LNCAP (cell line): ENCODE measurements at regions not wholly inside any gene's neighbourhood (a gene's known extent, or its start where the extent isn't known, plus 50 kb on each side); places are given as distances from the start of the nearest gene placed in this dataset.

Experiments
- CTCF ChIP-seq: fragments of 450-650 bp; IDR thresholded peaks from 2 replicates; pipeline ENCODE4 v1.5.1; 2017; ENCODE audit warnings: mild to moderate bottlenecking

DNA sequence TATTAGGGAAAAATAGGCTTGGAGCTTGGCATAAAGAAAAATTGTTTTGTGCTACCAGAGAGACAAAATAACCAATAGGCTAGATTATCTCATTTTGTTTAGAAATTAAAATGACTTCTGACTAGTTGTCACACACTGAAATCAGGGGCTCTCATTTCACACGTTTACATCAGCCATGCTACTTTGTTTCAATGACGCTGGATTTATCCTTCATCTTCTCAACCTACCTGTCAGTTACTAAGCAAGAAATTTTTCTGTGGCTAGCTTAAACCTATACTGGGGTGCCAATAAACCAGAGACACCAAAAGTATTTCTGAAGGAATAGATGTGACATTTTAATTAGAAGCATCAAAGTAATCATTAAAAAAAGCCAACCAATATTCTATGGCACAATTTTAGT is 518.1 kb upstream of the NR5A2 start:
- no peak for TF ChIP-seq CTCF

DNA sequence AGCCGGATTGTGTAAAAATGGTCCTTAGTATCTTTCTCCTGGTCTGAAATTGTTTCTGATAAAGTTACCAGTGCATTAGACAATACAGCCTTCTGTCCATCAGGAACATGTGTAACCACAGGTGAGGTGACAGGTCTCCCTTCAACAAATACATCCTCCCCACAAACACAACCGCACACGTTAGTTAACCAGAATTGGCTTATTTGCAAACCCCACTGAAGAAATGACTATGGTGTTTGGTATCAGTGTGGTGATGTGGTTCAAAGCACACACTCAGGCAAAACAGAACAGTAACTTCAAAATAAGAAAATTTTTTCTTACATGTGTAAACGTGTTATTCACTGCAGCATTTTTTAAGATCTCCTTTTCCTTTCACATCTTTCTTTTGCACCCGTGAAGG is 517.2 kb upstream of the NR5A2 start:
- TF ChIP-seq CTCF: no peak

DNA sequence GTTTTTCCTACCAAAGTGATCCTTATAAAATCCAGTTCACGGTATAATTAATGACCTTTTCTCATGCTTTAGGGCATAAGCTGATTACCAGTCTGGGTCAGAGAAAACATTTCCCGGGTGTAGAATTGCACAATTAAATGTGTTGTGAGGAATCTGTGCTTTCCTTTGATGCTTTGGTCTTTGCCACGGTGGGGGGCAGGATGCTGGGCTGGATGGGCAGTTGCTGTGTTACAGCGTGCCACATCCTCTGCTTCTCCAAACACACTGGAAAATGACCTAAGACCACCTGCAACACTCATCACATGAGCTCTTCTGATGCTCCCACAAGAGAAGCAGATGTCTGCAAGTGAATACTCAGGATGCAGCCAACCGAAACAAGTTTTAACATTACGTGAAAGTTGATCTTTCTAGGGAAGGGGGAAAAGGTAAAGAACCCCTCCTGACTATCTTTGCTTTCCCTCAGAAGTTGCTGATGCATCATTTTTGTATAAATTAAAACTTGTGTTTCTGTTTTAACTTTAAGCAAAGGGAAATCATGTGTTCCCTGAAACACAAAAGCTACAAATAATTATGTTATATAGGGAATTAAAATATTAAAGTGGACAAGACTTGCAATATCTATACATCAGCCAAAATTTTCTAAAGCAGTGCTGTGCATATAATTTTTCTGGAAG is 515.3 kb upstream of the NR5A2 start:
- no peak for TF ChIP-seq CTCF

DNA sequence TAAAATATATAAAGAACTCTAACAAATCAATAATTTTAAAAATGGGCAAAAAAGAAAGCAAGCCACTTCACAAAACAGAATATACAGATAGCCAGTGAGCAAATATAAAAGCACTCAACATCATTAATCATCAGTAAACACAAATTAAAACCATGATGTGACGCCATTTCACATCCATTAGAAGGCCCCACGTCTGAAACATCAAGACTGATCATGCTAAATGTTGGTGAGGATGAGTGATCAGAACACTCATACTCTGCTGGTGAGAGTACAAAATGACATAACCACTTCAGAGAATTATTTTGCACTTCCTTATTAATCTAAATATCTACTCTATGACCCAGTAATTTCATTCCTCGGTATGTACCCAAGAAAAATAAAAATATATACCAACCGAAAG is 512.2 kb upstream of the NR5A2 start:
- no peak for TF ChIP-seq CTCF

GRCh38 chr1:199522338-199522737 is 505.2 kb upstream of the NR5A2 start:
- TF ChIP-seq CTCF: no peak

GRCh38 chr1:199522936-199523335 is 504.6 kb upstream of the NR5A2 start:
- no peak for TF ChIP-seq CTCF

DNA sequence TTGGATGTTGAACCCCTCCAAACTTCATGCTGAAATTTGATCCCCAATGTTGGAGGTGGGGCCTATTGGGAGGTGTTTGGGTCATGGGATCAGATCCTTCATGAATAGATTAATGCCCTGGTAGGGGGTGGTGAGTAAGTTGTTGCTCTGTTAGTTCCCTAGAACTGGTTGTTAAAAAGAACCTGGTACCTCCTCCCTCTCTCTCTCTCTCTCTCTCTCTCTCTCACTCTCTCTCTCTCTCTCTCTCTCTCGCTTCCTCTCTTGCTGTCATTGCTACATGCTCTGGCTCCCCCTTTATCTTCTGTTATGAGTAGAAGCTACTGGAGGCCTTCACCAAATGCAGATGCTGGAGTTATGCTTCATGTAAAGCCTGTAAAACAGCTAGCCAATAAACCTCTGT is 498.2 kb upstream of the NR5A2 start:
- TF ChIP-seq CTCF: no peak

DNA sequence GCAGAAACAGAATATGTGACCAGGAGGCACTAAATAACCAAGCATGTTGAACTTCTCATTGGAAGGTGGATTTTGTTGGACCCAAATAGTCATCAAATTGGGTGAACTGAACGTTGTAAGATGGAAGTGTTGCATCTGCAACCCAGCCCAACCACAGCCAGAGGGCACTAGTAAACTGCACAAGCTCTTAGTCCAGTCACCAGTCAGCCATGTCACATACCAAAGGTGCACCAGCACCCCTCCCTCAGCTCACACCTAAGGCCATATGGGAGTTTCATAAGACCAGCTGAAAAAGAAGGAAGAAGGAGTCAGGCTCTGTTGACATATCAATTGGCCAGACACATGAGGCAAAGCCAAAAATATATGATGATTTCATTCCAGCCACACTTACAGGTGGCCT is 481.7 kb upstream of the NR5A2 start:
- TF ChIP-seq CTCF: peak; percentile 72
